GM12873 (cell line): ENCODE measurements at regions not wholly inside any gene's neighbourhood (a gene's known extent, or its start where the extent isn't known, plus 50 kb on each side); places are given as distances from the start of the nearest gene placed in this dataset.

Source experiments
- CTCF ChIP-seq: IDR thresholded peaks from 2 replicates; pipeline ENCODE4 v1.5.1; 2012; ENCODE audit warnings: low read depth, mild to moderate bottlenecking, moderate library complexity, low read length, control low read depth; ENCODE audit not compliant: insufficient read depth; ENCODE audit errors: missing control alignments

- TF ChIP-seq CTCF: no peak
Observed at GRCh38 chr1:204736836-204737235, 51.3 kb upstream of the LRRN2 start.

GRCh38 chr1:204738506-204738905 is 53.0 kb upstream of the LRRN2 start:
- TF ChIP-seq CTCF: no peak

- no peak for TF ChIP-seq CTCF
Observed at GRCh38 chr1:204740354-204740753, 54.8 kb upstream of the LRRN2 start.

GRCh38 chr1:204741440-204741839 is 55.9 kb upstream of the LRRN2 start:
- no peak for TF ChIP-seq CTCF

- TF ChIP-seq CTCF: no peak
Observed at GRCh38 chr1:204742676-204743251, 57.2 kb upstream of the LRRN2 start.

GRCh38 chr1:204744107-204744779 is 58.7 kb upstream of the LRRN2 start:
- TF ChIP-seq CTCF: no peak

GRCh38 chr1:204746838-204747442 is 61.4 kb upstream of the LRRN2 start:
- TF ChIP-seq CTCF: peak; percentile 98
